Panc1 (cell line): ENCODE measurements at regions not wholly inside any gene's neighbourhood (a gene's known extent, or its start where the extent isn't known, plus 50 kb on each side); places are given as distances from the start of the nearest gene placed in this dataset.

ENCODE experiments used
- POLR2AphosphoS5 ChIP-seq: IDR thresholded peaks from 2 replicates; pipeline ENCODE4 v1.6.1; 2012; ENCODE audit warnings: mild to moderate bottlenecking, low read depth, low read length, moderate library complexity
- TF ChIP-seq, protein P1 (sequence below): fragments of 450-650 bp; IDR thresholded peaks from 2 replicates; pipeline ENCODE4 v1.5.1; 2017; ENCODE audit warnings: mild to moderate bottlenecking

DNA sequence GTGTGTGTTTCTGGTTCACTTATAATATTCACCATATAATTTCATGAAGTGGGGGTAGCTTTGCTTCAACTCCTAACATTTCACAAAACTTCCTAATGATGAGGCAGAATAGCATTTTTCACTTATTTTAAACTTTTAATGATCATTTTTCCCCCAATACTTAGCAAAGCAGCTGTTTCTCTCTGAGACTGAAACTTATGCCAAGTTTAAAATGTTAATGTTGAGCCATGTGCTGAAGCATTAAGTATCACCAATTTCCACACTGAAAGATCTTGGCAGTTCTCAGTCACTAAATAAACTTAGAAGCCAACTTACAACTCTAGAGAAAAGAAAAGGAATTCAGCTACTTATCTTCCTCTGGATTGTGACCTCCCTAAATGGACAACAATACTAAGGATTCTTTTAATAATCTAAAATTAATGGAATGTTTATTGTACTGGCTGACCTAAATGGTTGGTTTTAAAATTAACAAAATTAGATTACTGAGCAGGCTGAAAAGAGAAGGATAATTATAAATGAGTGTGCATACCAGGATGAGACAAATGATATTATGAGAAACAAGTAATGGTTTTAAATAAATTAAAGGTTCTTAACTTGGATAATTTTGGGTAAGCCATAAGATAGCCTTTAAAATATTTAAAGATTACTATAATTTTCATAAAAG is 1429.4 kb upstream of the ADGRL3 start:
- TF ChIP-seq POLR2AphosphoS5, result no peak
- TF ChIP-seq, protein P1, sequence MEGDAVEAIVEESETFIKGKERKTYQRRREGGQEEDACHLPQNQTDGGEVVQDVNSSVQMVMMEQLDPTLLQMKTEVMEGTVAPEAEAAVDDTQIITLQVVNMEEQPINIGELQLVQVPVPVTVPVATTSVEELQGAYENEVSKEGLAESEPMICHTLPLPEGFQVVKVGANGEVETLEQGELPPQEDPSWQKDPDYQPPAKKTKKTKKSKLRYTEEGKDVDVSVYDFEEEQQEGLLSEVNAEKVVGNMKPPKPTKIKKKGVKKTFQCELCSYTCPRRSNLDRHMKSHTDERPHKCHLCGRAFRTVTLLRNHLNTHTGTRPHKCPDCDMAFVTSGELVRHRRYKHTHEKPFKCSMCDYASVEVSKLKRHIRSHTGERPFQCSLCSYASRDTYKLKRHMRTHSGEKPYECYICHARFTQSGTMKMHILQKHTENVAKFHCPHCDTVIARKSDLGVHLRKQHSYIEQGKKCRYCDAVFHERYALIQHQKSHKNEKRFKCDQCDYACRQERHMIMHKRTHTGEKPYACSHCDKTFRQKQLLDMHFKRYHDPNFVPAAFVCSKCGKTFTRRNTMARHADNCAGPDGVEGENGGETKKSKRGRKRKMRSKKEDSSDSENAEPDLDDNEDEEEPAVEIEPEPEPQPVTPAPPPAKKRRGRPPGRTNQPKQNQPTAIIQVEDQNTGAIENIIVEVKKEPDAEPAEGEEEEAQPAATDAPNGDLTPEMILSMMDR, result no peak
